ENCODE measurements at regions not wholly inside any gene's neighbourhood (a gene's known extent, or its start where the extent isn't known, plus 50 kb on each side); places are given as distances from the start of the nearest gene placed in this dataset.
A peak's percentile ranks its signal among the peaks of the same experiment; 100 is the strongest.

GRCh38 chr16:48836067-48836466 is 226.1 kb upstream of the N4BP1 start:
- DNase-seq (ENCODE audit: low read depth): no peak

DNA sequence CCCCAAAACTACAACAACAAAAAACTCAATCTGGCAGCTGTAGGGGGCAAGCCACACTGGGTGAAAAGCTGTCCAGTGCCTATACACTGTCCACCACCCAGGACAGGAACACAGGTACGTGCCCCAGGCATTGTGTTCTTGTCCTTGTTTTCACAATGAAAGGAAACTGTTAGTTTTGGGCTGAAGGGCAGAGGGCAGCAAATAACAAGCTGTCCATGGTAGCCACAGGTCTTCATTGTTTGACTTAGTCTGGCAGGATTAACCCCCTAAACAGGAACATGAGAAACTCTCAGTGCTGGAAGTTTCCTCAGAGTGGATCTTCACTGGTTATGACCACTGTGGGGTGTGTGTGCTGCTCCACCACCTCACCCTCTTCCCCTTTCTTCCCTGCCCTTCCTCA is 224.6 kb upstream of the N4BP1 start:
- no peak for DNase-seq (ENCODE audit: low read depth)

DNA sequence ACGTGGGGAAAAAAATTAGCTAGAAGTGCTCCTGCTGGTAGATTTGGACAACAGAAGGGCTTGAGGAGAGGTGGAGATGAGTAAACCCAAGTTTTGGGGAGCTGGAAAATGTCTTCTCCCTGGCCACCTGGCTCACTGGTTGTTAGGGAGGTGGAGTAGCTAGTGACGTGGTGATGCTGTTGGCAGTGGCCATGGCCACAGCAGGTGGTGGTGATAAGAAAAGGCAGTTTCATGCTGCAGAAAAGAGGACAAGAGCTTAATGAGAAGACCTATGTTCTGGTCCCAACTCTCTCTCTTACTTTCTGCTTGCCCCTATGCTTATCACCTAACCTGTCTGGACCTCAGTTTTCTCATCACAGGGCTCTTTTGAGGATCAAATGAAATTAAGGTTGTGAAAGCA is 223.5 kb upstream of the N4BP1 start:
- DNase-seq (ENCODE audit: low read depth): no peak

GRCh38 chr16:48831076-48831722 is 221.2 kb upstream of the N4BP1 start:
- peak; percentile 1 for DNase-seq (ENCODE audit: low read depth)

DNA sequence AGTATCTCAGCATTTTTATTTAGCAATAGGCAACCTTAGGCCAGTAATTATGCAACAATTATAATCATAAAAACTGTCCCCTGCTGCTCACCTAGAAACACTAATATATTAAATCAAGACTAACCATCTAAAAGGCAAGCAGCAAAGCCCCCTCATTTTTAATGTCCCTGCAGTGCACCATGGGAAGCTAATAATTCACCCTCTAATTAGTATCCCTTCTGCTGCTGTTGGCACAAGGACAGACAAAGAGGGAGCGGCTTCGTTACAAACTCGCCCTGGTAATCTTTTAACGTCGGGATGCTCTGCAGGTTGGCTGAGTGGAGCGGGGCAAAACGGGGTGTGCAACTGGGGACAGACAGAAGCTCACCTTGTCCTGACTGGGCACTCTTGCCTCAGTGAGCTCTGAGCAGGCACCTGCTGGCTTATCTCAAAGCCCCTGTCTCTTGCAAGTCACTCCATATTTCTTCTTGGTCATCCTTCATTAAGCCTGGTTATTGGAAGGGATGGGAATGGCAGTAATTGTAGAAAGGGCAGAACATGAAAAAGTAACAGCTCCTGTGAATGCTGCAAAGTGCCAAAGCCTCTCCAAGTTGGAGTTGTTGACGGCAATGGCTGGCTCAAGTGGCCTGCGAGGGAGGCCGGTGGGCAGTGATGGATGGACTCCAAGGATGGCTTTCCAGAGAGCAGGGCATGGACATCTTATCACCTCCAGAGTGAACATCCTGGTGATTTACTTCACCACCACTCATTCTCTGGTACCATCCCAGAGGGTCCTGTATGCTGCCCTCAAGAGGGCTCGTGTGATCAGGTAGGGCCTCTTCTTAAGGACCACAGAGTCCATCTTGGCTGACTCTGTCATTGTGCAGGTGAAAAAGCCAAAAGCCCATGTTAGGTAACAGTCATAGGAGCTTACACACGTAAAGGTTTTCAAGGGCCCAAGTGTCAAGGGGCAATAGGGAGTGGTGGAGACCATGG is 219.6 kb upstream of the N4BP1 start:
- DNase-seq (ENCODE audit: low read depth): no peak

DNA sequence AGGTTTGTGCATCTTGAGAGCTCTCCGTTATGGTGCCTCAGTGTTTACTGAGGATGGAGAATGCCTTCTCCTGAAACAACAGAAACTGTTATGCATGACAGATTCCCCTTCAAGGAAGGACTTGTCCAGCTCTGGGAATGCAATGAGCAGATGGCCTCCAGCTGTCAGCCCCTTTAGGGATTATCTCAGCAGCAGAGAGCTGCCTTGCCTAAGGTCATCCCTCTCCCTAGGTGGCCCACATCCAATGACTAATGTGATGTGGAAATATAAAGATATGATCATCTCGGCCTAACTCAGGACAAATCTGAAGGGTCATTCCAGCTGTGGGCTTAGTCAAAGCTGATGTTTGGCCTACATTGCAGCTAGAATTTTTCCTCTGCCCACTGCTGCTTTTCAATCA is 214.3 kb upstream of the N4BP1 start:
- no peak for DNase-seq (ENCODE audit: low read depth)

- DNase-seq (ENCODE audit: low read depth): no peak
Observed at GRCh38 chr16:48822431-48822830, 212.5 kb upstream of the N4BP1 start.

GRCh38 chr16:48820379-48820778 is 210.4 kb upstream of the N4BP1 start:
- DNase-seq (ENCODE audit: low read depth): no peak

DNA sequence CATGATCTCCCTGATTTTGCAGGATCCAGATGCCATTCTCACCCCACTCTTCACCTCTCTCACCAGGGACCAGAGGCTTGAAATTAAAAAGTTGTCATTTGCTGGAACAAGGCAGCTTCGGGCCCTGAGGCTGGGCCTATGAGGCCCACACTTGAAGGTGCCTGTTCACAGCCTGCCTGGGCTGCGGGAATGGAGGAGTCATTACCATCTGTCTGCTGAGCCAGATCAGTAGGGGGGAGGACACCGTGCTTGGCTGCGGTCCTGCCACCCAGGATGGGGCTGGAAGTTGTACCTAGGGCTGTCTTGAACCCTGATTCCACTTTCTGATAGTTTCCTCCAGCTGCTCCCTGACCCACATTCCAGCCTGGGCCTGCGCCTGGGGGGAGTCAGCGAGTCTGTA is 208.3 kb upstream of the N4BP1 start:
- DNase-seq (ENCODE audit: low read depth): no peak

GRCh38 chr16:48817032-48817431 is 207.1 kb upstream of the N4BP1 start:
- DNase-seq (ENCODE audit: low read depth): no peak

DNA sequence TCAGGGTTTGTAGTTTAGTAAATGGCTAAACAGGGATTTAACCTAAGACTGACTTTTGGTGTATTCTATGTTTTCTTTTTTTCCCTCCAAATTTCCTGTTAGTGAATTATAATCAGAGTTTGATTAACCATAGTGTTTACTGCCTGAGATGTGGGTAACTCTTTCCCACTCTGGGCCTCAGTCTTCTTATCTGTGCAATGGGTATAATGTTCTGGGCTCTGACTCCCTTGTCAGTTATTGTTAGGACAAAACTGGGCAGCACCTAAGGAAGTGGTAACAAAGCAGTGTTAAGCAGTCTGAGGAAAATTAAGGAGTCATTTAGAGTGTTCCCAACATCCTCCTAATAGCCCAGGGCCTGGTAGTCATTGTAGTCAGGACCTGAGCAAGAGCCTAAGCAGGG is 206.4 kb upstream of the N4BP1 start:
- DNase-seq (ENCODE audit: low read depth): no peak

DNA sequence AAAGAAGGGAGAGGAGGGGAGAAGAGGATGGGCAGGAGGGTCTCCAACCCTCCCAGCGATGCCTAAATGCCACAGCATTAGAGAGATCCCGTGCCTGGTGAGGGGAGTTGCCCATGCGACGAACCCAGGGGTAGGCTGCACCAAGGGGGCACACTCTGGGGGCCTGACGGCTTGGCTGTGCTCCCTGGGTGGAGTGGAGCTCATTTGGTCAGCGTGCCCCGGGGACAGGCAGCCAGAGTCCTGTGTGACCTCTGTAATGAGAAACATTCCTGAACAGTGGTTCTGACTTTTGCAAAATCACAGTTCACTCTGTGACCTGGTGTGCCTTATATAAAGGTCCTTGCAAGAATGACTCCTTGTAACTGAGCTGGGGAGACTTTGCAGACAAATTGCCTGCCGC is 205.0 kb upstream of the N4BP1 start:
- DNase-seq (ENCODE audit: low read depth): no peak

GRCh38 chr16:48813485-48813884 is 203.5 kb upstream of the N4BP1 start:
- DNase-seq (ENCODE audit: low read depth): no peak

DNA sequence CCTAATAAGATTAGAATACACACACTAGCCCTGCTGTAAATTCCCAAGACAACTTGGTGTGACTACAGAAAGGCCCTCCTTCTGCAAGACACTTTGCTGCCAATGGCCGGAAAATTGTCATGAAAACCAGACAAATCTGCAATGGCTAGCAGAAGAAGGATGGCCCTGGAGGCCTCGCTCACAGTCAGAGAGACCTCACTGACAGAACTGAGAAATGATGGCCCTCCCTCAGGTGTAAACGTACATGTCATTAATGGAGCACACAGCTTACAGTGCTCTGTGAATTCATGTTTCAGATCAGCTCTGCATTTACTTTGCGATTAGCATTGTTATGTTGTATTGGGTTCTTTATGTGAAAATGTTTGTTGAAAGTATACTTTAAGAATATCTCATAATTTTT is 202.9 kb upstream of the N4BP1 start:
- DNase-seq (ENCODE audit: low read depth): no peak

DNA sequence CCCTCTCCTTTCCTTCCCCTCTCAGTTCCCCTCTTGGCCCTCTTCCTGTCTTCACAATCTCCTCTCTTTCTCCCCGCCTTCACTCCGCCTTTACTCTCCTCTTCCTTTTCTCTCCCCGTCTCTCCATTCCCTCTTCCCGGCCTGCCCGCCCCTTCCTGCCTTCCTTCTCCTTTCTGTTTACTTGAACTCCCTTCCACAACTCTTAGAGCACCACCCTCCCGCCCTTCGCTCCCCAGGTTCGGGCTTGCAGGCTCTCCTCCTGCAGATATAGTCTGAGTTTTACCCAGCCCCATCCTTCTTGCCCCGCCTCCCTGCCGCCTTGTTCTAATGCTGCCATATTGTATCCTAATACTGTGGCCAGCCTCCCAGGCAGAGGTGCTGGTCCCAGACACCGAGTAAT is 201.5 kb upstream of the N4BP1 start:
- no peak for DNase-seq (ENCODE audit: low read depth)

DNA sequence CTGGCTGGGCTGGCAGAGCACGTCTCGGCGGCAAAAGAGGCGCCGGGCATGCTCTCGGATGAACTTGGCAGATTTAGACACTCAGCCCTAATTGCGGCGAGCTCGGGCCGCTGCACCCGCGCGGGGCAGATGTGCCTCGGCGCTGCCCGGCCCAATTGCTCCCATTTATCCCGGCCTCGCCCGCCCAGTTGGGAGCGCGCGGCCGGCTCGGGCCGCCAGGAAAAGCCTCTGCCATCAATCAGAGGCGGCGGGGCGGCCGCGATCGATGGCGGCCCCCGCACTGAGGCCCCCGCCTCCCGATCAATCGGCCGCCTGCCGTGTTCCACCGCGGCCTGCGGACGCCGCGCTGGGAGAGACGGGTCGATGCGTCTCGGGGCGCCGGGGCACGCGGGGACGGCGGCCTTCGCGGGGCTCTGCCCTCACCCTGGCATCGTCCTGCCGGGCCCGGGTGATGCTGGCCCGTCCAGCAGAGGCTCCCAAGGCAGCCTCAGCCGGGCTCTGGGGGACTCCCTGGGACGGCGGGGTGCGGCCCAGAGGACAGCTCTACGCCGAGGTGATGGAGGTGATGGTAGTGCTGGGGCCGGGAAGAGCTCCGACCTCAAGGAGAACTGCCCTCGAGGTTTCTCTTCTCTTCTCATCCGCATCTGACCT is 200.9 kb upstream of the N4BP1 start:
- no peak for DNase-seq (ENCODE audit: low read depth)

DNA sequence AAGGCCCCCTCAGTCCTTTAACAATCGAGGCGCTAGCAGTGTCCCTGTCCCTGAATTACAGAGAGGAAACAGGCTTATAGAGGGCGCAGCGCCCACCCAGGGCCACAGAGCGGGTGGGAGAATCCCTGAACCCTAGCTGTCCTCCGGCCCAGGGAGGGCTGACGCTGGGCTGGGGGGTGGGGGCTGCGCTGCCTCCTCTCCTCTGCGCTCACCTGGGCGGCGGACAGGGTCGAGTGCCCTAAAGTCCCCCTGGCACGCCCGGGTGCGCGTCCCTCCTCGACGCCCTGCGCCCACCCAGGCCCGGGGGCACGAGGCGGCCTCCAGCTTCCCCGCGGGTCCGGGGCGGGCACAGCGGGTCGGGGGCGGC is 200.4 kb upstream of the N4BP1 start:
- no peak for DNase-seq (ENCODE audit: low read depth)

DNA sequence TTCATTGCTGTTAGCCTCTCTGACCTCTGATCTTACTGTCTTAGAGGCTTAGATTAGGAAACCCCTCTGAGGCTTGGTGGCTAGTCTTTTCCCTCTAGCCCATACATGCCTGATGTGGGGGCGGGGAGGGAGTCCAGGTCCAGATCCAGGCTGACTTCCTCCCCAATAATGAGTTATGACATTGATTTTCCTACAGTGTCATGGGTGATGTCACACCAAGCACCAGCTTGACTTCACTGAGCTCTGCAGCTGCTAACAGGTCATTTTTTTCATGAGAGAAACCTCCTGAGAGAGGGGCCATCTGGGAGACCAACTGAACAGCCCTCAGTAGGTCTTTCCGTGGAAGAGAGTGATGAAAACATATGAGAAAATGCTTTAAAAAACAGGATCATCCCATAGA is 180.2 kb upstream of the N4BP1 start:
- DNase-seq (ENCODE audit: low read depth): no peak

GRCh38 chr16:48788475-48788874 is 178.5 kb upstream of the N4BP1 start:
- no peak for DNase-seq (ENCODE audit: low read depth)

DNA sequence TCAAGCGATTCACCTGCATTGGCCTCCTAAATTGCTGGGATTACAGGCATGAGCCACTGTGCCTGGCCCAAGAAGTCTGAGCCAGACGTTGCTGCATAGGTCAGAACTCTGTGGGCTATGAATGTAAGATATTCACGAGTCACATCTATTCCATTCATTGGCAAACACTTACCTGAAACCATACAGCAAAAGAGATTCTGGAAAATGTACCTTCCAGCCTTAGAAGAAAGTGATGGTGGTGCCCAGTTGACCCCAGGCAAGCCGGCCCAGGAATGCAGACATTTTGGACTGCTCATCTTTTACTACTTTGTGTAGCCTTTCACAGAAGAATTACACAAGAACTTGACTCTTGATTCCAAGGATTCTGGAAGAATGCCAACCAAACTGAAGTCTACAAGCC is 135.6 kb upstream of the N4BP1 start:
- DNase-seq (ENCODE audit: low read depth): no peak

GRCh38 chr16:48740964-48741363 is 131.0 kb upstream of the N4BP1 start:
- no peak for DNase-seq (ENCODE audit: low read depth)

- no peak for DNase-seq (ENCODE audit: low read depth)
Observed at GRCh38 chr16:48734220-48734619, 124.2 kb upstream of the N4BP1 start.

Measured in myocyte (in vitro differentiated cells).